ENCODE measurements at regions not wholly inside any gene's neighbourhood (a gene's known extent, or its start where the extent isn't known, plus 50 kb on each side); places are given as distances from the start of the nearest gene placed in this dataset.
A peak's percentile ranks its signal among the peaks of the same experiment; 100 is the strongest.

DNA sequence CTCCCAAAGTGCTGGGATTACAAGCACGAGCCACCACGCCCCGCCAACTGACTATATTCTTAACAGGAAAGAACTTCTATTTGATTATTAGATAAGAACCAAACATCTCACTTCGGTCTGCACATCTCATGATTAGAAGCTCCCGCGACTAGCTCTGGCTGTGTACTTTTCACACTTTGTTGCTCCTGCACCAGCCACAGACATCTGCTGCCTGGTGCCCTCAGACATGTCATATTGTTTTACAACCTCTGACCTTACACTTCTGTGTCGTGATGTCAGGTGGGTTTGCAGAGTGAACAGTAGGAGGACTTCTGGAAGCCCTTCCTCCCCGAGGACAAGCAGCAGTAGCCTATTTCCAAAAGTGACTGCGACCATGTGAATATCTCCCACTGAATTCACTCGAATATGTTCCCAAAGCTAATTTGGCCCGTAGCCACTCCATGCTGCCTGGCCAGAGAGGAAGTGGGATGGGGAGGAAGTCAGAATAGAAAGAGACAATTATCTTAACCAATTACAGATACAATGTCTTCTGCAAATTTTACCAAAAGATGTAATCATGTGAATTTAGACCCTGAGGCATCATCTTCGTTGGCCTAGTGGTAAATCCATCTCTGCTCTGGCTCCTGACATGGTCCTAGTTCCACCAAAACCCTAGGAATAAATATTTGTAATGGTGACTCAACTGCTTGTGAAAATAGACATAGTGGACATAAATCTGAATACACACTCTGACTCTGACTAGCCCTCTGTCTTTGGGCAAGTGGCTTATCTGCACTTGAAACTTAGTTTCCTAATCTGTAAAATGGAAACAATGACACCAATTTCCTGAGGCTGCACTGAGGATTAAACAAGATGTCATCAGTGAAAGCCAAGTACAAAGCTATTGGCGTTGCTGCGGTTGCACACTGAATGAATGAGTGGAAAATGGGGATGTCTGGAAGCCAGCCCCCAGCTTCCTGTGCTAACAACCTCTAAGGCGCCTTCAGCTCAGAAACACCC lies 406.1 kb downstream of the LRATD1 start:
- Mint-ChIP-seq H3K4me1 (ENCODE audit: low read depth) (peaks cover 4% of the 10 kb centered on the region), H3K27me3 (peaks cover 2% of the 10 kb centered on the region), H3K4me3 (no peak overlapping the region), H3K36me3 (ENCODE audit: low read depth) (no peaks in the 10 kb centered on the region), H3K9me3 (no peaks in the 10 kb centered on the region), H3K27ac (no peak overlapping the region)
- CTCF ChIA-PET: no interaction called here
- intact Hi-C loops (cut with micrococcal nuclease): no loop called here
- peak; percentile 45 for ATAC-seq
- POLR2A ChIA-PET: no interaction called here
- peak; percentile 10 for DNase-seq
- TF ChIP-seq, protein P1, sequence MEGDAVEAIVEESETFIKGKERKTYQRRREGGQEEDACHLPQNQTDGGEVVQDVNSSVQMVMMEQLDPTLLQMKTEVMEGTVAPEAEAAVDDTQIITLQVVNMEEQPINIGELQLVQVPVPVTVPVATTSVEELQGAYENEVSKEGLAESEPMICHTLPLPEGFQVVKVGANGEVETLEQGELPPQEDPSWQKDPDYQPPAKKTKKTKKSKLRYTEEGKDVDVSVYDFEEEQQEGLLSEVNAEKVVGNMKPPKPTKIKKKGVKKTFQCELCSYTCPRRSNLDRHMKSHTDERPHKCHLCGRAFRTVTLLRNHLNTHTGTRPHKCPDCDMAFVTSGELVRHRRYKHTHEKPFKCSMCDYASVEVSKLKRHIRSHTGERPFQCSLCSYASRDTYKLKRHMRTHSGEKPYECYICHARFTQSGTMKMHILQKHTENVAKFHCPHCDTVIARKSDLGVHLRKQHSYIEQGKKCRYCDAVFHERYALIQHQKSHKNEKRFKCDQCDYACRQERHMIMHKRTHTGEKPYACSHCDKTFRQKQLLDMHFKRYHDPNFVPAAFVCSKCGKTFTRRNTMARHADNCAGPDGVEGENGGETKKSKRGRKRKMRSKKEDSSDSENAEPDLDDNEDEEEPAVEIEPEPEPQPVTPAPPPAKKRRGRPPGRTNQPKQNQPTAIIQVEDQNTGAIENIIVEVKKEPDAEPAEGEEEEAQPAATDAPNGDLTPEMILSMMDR (IDR thresholded peaks at IDR 0.05): no peak

DNA sequence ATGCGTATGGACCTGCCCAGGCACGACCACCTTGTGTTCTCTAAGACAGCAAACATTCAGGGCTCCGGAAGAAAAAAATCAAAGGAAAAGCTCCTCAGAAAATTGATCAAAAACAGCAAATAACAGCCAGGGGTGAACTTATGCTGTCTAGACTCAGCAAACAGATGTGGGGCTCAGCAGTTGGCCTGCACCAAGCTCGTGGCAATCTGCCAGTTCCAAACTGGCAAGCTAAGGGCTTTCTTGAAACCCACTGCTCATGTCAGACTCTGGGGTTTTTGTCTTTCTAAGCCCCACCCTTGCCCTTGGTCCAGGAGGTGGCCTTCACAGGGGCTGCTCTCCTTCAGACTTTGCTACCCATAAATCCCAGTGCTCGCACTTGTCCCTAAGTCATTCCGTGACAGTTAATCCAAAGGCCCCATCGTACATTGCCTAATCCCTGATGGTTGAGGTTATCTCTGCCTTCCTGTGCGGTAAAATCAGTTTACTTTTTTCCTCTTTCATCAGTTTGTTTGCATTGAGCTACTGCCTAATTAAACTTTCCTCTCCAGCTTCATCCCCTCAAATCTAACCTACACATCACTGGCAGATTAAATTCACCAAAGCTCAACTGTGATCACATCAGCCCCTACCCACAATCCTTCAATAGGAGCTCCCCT lies 408.0 kb downstream of the LRATD1 start:
- Mint-ChIP-seq H3K27me3 (peaks cover under 1% of the 10 kb centered on the region), H3K9me3 (no peaks in the 10 kb centered on the region), H3K4me1 (ENCODE audit: low read depth) (peaks cover 4% of the 10 kb centered on the region), H3K27ac (no peak overlapping the region), H3K36me3 (ENCODE audit: low read depth) (no peaks in the 10 kb centered on the region), H3K4me3 (no peak overlapping the region)
- ATAC-seq (no peak), DNase-seq (no peak)
- CTCF ChIA-PET: interaction anchor here (1.5 kb wide), 1 partner anchor 9 kb away, joined by 4 read pairs; no protein-coding TSS in a partner anchor
- POLR2A ChIA-PET: no interaction called here
- TF ChIP-seq, protein P1 (IDR thresholded peaks at IDR 0.05): no peak
- intact Hi-C loops (cut with micrococcal nuclease): no loop called here

DNA sequence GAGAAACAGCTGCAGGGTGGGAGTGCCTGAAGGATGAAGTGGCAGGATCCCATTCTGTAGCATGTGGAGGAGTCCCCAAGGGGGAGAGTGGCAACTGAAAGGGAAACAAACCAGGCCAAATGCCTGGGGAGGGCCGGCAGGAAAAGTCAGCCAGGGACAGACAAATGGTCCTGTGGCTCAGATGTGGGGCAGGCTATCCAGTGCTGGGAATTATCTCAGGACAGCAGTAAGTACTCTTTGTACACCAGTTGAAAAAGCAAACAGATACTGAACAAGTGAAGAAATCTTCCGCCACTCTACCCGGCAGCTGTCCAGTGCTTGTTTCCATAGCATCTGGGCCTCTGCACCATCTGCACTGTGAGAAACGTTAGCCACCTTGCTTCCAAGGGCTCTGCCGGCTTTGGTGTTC lies 408.9 kb downstream of the LRATD1 start:
- H3K27ac Mint-ChIP-seq: no peak overlapping the region
- POLR2A ChIA-PET: no interaction called here
- H3K27me3 Mint-ChIP-seq: no peaks in the 10 kb centered on the region
- peaks cover 4% of the 10 kb centered on the region for H3K4me1 Mint-ChIP-seq (ENCODE audit: low read depth)
- ATAC-seq: no peak
- DNase-seq: no peak
- no peak overlapping the region for H3K4me3 Mint-ChIP-seq
- intact Hi-C loops (cut with micrococcal nuclease): no loop called here
- no peaks in the 10 kb centered on the region for H3K36me3 Mint-ChIP-seq (ENCODE audit: low read depth)
- TF ChIP-seq, protein P1 (IDR thresholded peaks at IDR 0.05): no peak
- H3K9me3 Mint-ChIP-seq: no peaks in the 10 kb centered on the region
- CTCF ChIA-PET: interaction anchor here (1.5 kb wide), 1 partner anchor 10 kb away, joined by 4 read pairs; no protein-coding TSS in a partner anchor

DNA sequence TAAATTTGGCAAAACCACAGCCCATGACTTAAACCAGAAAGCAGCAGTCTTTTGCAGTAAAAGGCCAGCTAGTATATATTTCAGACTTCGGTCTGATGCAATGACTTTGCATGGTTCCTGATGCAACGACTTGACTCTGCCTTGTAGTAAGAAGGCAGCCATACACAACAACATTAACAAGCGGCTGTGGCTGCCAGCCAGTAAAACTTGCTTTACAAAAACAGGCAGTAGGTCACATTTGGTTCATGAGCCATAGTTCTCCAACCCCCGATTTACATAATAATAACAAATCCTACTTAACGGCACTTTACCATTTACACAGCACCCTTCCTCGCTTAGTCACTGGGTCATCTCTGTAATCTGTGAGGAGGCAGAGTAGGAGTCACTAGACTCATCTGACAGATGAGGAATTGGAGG lies 410.3 kb downstream of the LRATD1 start:
- ChIA-PET CTCF (no interaction called here), POLR2A (no interaction called here)
- Mint-ChIP-seq H3K27me3 (no peaks in the 10 kb centered on the region), H3K4me1 (ENCODE audit: low read depth) (peaks cover 4% of the 10 kb centered on the region), H3K4me3 (no peak overlapping the region), H3K27ac (no peak overlapping the region), H3K36me3 (ENCODE audit: low read depth) (no peaks in the 10 kb centered on the region), H3K9me3 (no peaks in the 10 kb centered on the region)
- ATAC-seq: no peak
- intact Hi-C loops (cut with micrococcal nuclease): no loop called here
- TF ChIP-seq, protein P1 (IDR thresholded peaks at IDR 0.05): no peak
- DNase-seq: no peak
